ENCODE measurements at regions not wholly inside any gene's neighbourhood (a gene's known extent, or its start where the extent isn't known, plus 50 kb on each side); places are given as distances from the start of the nearest gene placed in this dataset.

GRCh38 chr9:90433398-90433941, 209.2 kb downstream of the DIRAS2 start:
- Histone ChIP-seq H3K36me3 (ENCODE audit: insufficient read depth, low read length, poor library complexity, severe bottlenecking) (no peaks in the 10 kb centered on the region), H3K4me3 (ENCODE audit: low read depth, low read length, poor library complexity, severe bottlenecking) (peak overlapping the region; percentile 40), H3K4me1 (ENCODE audit: insufficient read depth, low read length, poor library complexity, severe bottlenecking) (peaks cover 4% of the 10 kb centered on the region), H3K27ac (ENCODE audit: low read depth, low read length, poor library complexity, severe bottlenecking) (no peak overlapping the region), H3K9me3 (ENCODE audit: low read depth, low read length, poor library complexity, severe bottlenecking) (no peaks in the 10 kb centered on the region), H3K27me3 (replicated peaks; ENCODE audit: insufficient read depth, low read depth, low read length, poor library complexity) (no peaks in the 10 kb centered on the region)
- DNase-seq (ENCODE audit: low spot score): peak; percentile 58
- CTCF ChIA-PET: interaction anchor here (0.5 kb wide), 1 partner anchor 540 kb away, joined by 3 read pairs; no protein-coding TSS in a partner anchor
- POLR2A ChIA-PET (ENCODE audit: low non-redundant PET): interaction anchor here (0.5 kb wide), 1 partner anchor 87 kb away, joined by 3 read pairs; no protein-coding TSS in a partner anchor
- intact Hi-C loops (cut with micrococcal nuclease; ENCODE audit: unreplicated experiment): no loop called here
- TF ChIP-seq CTCF (conservative IDR thresholded peaks at IDR 0.05; ENCODE audit: low read depth, low read length) (no peak), EZH2 (IDR thresholded peaks at IDR 0.05; ENCODE audit: borderline replicate concordance, low read depth, low read length, poor library complexity, severe bottlenecking) (no peak)
- no TSS peak for BruUV-seq (replicated peaks)

GRCh38 chr9:90441814-90442213, 200.8 kb downstream of the DIRAS2 start:
- TF ChIP-seq EZH2 (IDR thresholded peaks at IDR 0.05; ENCODE audit: borderline replicate concordance, low read depth, low read length, poor library complexity, severe bottlenecking) (no peak), CTCF (conservative IDR thresholded peaks at IDR 0.05; ENCODE audit: low read depth, low read length) (no peak)
- intact Hi-C loops (cut with micrococcal nuclease; ENCODE audit: unreplicated experiment): no loop called here
- no peak overlapping the region for H3K27ac ChIP-seq (ENCODE audit: low read depth, low read length, poor library complexity, severe bottlenecking)
- no TSS peak for BruUV-seq (replicated peaks)
- no peaks in the 10 kb centered on the region for H3K9me3 ChIP-seq (ENCODE audit: low read depth, low read length, poor library complexity, severe bottlenecking)
- DNase-seq (ENCODE audit: low spot score): no peak
- ChIA-PET POLR2A (ENCODE audit: low non-redundant PET) (no interaction called here), CTCF (no interaction called here)
- no peaks in the 10 kb centered on the region for H3K4me1 ChIP-seq (ENCODE audit: insufficient read depth, low read length, poor library complexity, severe bottlenecking)
- H3K27me3 ChIP-seq (replicated peaks; ENCODE audit: insufficient read depth, low read depth, low read length, poor library complexity): no peaks in the 10 kb centered on the region
- H3K4me3 ChIP-seq (ENCODE audit: low read depth, low read length, poor library complexity, severe bottlenecking): no peak overlapping the region
- H3K36me3 ChIP-seq (ENCODE audit: insufficient read depth, low read length, poor library complexity, severe bottlenecking): no peaks in the 10 kb centered on the region

GRCh38 chr9:90442723-90443122, 199.9 kb downstream of the DIRAS2 start:
- intact Hi-C loops (cut with micrococcal nuclease; ENCODE audit: unreplicated experiment): no loop called here
- POLR2A ChIA-PET (ENCODE audit: low non-redundant PET): no interaction called here
- Histone ChIP-seq H3K4me3 (ENCODE audit: low read depth, low read length, poor library complexity, severe bottlenecking) (no peak overlapping the region), H3K27ac (ENCODE audit: low read depth, low read length, poor library complexity, severe bottlenecking) (no peak overlapping the region), H3K4me1 (ENCODE audit: insufficient read depth, low read length, poor library complexity, severe bottlenecking) (no peaks in the 10 kb centered on the region), H3K27me3 (replicated peaks; ENCODE audit: insufficient read depth, low read depth, low read length, poor library complexity) (no peaks in the 10 kb centered on the region), H3K36me3 (ENCODE audit: insufficient read depth, low read length, poor library complexity, severe bottlenecking) (no peaks in the 10 kb centered on the region), H3K9me3 (ENCODE audit: low read depth, low read length, poor library complexity, severe bottlenecking) (no peaks in the 10 kb centered on the region)
- DNase-seq (ENCODE audit: low spot score): no peak
- no TSS peak for BruUV-seq (replicated peaks)
- no peak for TF ChIP-seq EZH2 (IDR thresholded peaks at IDR 0.05; ENCODE audit: borderline replicate concordance, low read depth, low read length, poor library complexity, severe bottlenecking)
- TF ChIP-seq CTCF (conservative IDR thresholded peaks at IDR 0.05; ENCODE audit: low read depth, low read length): no peak
- CTCF ChIA-PET: no interaction called here
